ENCODE measurements at regions not wholly inside any gene's neighbourhood (a gene's known extent, or its start where the extent isn't known, plus 50 kb on each side); places are given as distances from the start of the nearest gene placed in this dataset.
"Not testable (repeated sequence)": the region's sequence is repeated elsewhere in the genome, so short reads cannot be mapped to it uniquely, and the experiment has no call there.

DNA sequence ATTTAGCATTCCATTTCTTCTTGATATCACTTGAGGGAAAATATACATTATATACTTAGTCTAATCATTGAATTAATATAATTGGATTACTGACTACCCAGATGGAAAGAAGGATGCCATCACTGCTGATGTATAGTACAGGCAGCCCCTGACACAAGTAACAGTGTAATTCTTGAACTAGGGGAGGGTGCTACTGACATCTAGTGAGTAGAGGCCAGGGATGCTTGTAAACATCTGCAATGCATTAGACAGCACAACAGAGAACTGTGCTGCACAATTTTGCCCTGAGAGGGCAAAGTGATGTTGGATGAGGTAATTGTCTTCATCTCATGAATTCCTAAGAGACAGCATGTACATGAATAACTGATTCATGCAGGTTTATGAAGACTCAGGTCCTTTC lies 169.2 kb downstream of the GOLGA6L6 start:
- FAIRE-seq; DNase-seq (ENCODE audit: extremely low spot score, insufficient read length, low read depth): not testable (repeated sequence)

- no peak for FAIRE-seq
- DNase-seq (ENCODE audit: extremely low spot score, insufficient read length, low read depth) = no peak
Measured at GRCh38 chr15:20369500-20369899, 172.1 kb downstream of the GOLGA6L6 start.

GRCh38 chr15:20368974-20369373 lies 172.6 kb downstream of the GOLGA6L6 start:
- no peak for DNase-seq (ENCODE audit: extremely low spot score, insufficient read length, low read depth)
- no peak for FAIRE-seq

DNA sequence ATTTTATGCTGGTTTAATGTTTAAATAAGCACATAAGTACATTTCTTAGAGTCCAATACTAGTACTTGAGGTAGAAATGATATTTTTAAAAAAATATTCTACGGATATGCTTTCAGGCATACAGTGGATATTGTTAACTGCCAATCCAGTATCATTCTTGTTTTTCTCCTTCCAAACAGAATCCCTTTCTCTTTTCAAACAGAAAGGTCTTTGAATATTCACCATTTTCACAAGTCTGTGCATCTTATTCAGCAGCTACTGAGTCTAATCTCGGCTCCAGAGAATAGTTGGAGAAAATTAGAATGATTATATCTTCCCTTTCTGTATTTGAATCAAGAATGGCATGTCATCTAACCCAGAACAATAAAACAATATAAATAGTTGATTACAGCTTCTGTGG lies 174.5 kb downstream of the GOLGA6L6 start:
- peak; percentile 5 for FAIRE-seq

DNA sequence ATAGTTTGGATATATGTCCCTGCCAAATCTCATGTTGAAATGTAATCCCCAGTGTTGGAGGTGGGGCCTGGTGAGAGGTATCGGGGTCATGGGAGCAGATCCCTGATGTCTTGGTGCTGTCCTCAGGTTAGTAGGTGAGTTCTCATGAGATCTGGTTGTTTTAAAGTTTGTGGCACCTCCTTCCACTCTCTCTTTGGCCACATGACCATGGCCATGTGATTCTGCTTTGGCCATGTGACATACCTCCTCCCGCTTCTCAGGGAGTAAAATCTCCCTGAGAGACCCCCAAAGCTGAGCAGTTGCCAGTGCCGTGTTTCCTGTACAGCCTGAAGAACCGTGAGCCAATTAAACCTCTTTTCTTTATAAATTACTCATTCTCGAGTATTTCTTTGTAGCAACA lies 178.0 kb downstream of the GOLGA6L6 start:
- FAIRE-seq = not testable (repeated sequence)

More for the DNA sequence above, 174.5 kb downstream of the GOLGA6L6 start:
- no peak for DNase-seq (ENCODE audit: extremely low spot score, insufficient read length, low read depth)

DNA sequence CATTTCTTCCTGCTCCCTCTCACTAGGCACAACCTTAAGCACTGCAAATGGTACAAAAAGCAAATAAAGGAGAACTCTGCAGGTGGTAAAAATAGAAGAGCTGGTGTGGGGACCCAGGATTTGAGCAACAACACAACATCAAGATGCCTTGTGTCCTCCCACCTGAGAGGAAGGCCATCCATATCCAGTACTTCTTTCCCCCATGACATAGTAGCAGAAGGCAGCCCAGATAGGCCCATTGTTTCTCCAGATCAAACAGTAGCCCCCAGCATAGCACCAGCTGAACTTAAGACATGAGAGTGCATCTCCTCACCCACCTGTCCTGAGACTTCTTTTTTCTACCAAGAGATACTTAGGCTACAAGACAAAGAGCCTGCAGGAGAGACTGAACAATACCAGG lies 180.5 kb downstream of the GOLGA6L6 start:
- no peak for DNase-seq (ENCODE audit: extremely low spot score, insufficient read length, low read depth)
- FAIRE-seq = no peak

More for the DNA sequence above, 178.0 kb downstream of the GOLGA6L6 start:
- not testable (repeated sequence) for DNase-seq (ENCODE audit: extremely low spot score, insufficient read length, low read depth)

- FAIRE-seq (no peak), DNase-seq (ENCODE audit: extremely low spot score, insufficient read length, low read depth) (no peak)
Measured at GRCh38 chr15:20358779-20359414, 182.7 kb downstream of the GOLGA6L6 start.

DNA sequence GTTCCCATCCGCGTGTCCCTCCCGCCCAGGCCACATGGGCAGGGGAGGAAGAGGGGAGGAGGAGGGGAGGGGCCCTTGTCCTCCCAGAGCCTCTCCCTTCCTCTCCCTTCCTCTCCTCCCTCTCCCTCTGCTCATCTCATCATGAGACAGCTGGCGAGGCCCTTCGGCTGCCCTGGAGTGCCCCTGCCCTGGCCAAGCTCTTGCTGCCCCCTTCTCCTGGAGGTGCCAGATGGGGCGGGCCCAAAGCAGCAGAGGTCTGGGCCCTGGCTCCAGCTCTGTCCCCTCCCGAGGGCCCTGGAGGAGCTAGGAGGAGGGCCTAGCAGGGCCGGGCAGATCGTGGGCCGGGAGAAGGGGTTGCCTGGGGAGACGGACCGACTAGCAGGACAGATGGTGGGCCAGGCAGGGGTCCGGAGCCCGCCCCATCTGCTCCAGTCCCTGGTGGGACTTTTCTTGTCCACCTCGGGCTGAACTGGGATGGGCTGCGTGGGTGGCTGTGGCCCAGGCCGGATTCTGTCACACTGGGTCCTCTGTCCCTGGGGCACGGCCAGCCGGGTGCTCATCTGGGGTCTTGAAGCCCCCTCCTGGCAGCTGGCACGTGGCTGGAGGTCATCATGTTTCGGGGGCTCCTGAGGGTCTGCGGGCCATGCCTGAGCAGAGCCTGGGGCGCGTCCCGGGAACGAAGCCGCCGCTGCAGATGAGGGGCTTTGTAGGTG lies 183.4 kb downstream of the GOLGA6L6 start:
- FAIRE-seq (no peak), DNase-seq (ENCODE audit: extremely low spot score, insufficient read length, low read depth) (no peak)

GRCh38 chr15:20357481-20358065 lies 184.0 kb downstream of the GOLGA6L6 start:
- DNase-seq (ENCODE audit: extremely low spot score, insufficient read length, low read depth) (no peak), FAIRE-seq (no peak)

DNA sequence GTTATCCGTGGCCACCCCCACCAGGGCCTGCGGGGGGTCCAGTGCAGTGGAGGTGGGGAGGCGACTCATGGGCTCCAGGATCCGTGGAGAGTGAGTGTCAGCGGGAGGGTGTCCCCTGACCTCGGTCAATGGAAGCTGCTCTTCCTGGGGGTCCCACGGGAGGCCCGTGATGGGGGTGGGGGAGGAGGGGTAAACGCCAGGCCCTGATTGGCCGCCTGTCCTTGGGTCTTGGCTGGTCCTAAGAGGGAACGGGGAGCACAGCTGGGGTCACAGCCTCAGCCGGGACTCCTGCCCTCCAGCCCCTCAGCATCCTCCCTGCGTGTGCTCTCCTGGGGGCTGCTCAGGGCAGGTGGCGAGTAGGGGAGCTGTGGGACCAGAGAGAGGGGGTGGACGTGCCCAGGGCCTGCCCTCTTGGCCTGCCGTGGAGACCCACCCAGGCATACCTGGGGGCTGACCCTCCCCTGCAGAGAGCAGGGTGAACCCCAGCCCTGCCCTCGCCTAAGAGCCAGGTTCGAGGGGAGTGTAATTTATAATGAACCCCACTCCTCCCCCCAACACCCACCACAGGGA lies 184.6 kb downstream of the GOLGA6L6 start:
- no peak for DNase-seq (ENCODE audit: extremely low spot score, insufficient read length, low read depth)
- no peak for FAIRE-seq

DNA sequence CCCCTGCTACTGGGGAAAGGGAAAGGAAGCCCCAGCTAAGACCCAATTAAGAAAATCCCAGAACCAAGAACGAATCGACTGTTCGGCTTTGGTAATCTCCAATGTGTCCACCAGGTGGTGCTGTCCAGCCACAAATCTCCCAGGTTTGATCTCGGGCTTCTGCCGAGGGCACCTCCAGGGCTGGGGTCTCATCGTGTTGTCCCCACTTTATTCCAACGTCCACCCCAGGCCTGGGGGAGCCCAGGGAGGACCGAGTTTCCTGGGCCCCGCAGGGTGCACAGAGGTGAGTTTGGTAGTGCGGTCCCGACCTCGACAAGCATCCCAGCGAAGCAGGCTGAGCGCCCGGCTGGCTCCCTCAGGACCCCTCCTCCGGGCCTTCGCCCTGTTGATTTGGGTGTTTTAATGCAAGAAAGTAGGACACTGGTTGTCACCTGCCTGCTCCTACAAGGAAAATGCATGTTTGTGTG lies 185.1 kb downstream of the GOLGA6L6 start:
- FAIRE-seq = peak; percentile 57
- peak; percentile 57 for DNase-seq (ENCODE audit: extremely low spot score, insufficient read length, low read depth)

GRCh38 chr15:20355256-20355868 lies 186.2 kb downstream of the GOLGA6L6 start:
- no peak for FAIRE-seq

DNA sequence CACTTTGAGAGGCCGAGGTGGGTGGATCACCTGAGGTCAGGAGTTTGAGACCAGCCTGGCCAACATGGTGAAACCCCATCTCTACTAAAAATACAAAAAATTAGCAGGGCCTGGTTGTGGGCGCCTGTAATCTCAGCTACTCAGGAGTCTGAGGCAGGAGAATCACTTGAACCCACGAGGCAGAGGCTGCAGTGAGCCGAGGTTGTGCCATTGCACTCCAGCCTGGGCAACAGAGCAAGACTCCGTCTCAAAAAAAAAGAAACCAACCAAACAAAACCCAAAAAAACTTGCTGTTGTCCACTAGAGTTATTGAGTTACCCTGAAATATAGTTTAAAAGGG lies 186.7 kb downstream of the GOLGA6L6 start:
- not testable (repeated sequence) for DNase-seq (ENCODE audit: extremely low spot score, insufficient read length, low read depth); FAIRE-seq

More at GRCh38 chr15:20355256-20355868, 186.2 kb downstream of the GOLGA6L6 start:
- DNase-seq (ENCODE audit: extremely low spot score, insufficient read length, low read depth) = no peak

GRCh38 chr15:20353966-20354883 lies 187.4 kb downstream of the GOLGA6L6 start:
- FAIRE-seq = no peak
- DNase-seq (ENCODE audit: extremely low spot score, insufficient read length, low read depth) = no peak

GRCh38 chr15:20352241-20353200 lies 189.1 kb downstream of the GOLGA6L6 start:
- FAIRE-seq (no peak), DNase-seq (ENCODE audit: extremely low spot score, insufficient read length, low read depth) (no peak)

GRCh38 chr15:20351448-20351971 lies 190.1 kb downstream of the GOLGA6L6 start:
- FAIRE-seq = no peak
- no peak for DNase-seq (ENCODE audit: extremely low spot score, insufficient read length, low read depth)

- FAIRE-seq (no peak), DNase-seq (ENCODE audit: extremely low spot score, insufficient read length, low read depth) (no peak)
Measured at GRCh38 chr15:20349774-20350498, 191.7 kb downstream of the GOLGA6L6 start.

All from GM18507 (cell line).